Panc1 (cell line): ENCODE measurements at regions not wholly inside any gene's neighbourhood (a gene's known extent, or its start where the extent isn't known, plus 50 kb on each side); places are given as distances from the start of the nearest gene placed in this dataset.

Experiments
- ATAC-seq: fragments of 200-7000 bp; cut with Tn5 transposase; 2 replicates; pipeline ENCODE4 v1.9.1; 2020; ENCODE audit warnings: mild to moderate bottlenecking, moderate library complexity
- BruUV-seq: library from RNA; stranded (reverse); fragments of 400-500 nt; replicated peaks from 2 replicates; lab custom pipeline; 2021; lab: Mats Ljungman, UMichigan
- CTCF ChIA-PET: fragments of 300-600 bp; sonication (Branson Sonifier 250); formaldehyde crosslinking; loops from one replicate; lab custom pipeline; 2022; ENCODE audit warnings: antibody characterized with exemption; lab: Charles Lee
- POLR2A ChIA-PET: fragments of 300-600 bp; sonication (Branson Sonifier 250); formaldehyde crosslinking; loops from one replicate; lab custom pipeline; 2022; ENCODE audit warnings: antibody characterized with exemption; lab: Charles Lee
- DNase-seq: peaks from one replicate; pipeline ENCODE4 v3.0.0-alpha.2; 2010; ENCODE audit warnings: low read depth, low spot score
- H3K27ac ChIP-seq: 2 replicates; pipeline ENCODE4 v1.5.1; 2011; ENCODE audit warnings: mild to moderate bottlenecking, low read length, inconsistent platforms
- H3K27me3 ChIP-seq: fragments of 200-500 bp; sonication (Bioruptor generic); 2 replicates; pipeline ENCODE4 v1.6.0; 2014; ENCODE audit warnings: low read length, inconsistent platforms; ENCODE audit not compliant: control insufficient read depth, insufficient read depth
- H3K36me3 ChIP-seq: fragments of 200-500 bp; sonication (Bioruptor generic); 2 replicates; pipeline ENCODE4 v1.5.1; 2014; ENCODE audit warnings: inconsistent platforms, mild to moderate bottlenecking, low read length, moderate library complexity; ENCODE audit not compliant: control insufficient read depth, insufficient read depth
- H3K4me1 ChIP-seq: 2 replicates; pipeline ENCODE4 v1.5.1; 2011; ENCODE audit warnings: inconsistent platforms, mild to moderate bottlenecking, low read length, moderate library complexity; ENCODE audit not compliant: control insufficient read depth, insufficient read depth
- H3K4me3 ChIP-seq, 2 experiments: 2 replicates each; pipeline ENCODE4 v1.5.1; 2011 to 2012; ENCODE audit warnings: low read depth in 2 of 2, low read length in 2 of 2, mild to moderate bottlenecking in 2 of 2, inconsistent platforms in 1 of 2, moderate library complexity in 1 of 2
- H3K9me3 ChIP-seq: fragments of 200-500 bp; sonication (Bioruptor generic); 2 replicates; pipeline ENCODE4 v1.5.1; 2014; ENCODE audit warnings: low read depth, mild to moderate bottlenecking, inconsistent platforms, low read length, moderate library complexity; ENCODE audit not compliant: control insufficient read depth, insufficient read depth
- POLR2AphosphoS5 ChIP-seq: IDR thresholded peaks from 2 replicates; pipeline ENCODE4 v1.6.1; 2012; ENCODE audit warnings: mild to moderate bottlenecking, low read depth, low read length, moderate library complexity
- SIN3A ChIP-seq: IDR thresholded peaks from 2 replicates; pipeline ENCODE4 v1.6.1; 2012; ENCODE audit warnings: low read depth, mild to moderate bottlenecking, low read length, moderate library complexity, borderline replicate concordance; ENCODE audit not compliant: insufficient read depth
- TCF7L2 ChIP-seq: IDR thresholded peaks from 2 replicates; pipeline ENCODE4 v1.6.1; 2011; ENCODE audit warnings: mild to moderate bottlenecking, low read depth, low read length, inconsistent platforms
- in situ Hi-C: cut with HindIII; loops from 2 replicates; pipeline ENCODE4 v1.10.0; 2016; ENCODE audit warnings: low sequenced_read_pairs, low pct_unique_long_range_greater_than_20kb
- intact Hi-C: fragments of 100-400 bp; cut with micrococcal nuclease; formaldehyde crosslinking; loops from one replicate; pipeline ENCODE4 v1.10.0; 2022; ENCODE audit not compliant: unreplicated experiment
- TF ChIP-seq, protein P1 (sequence below), 2 experiments: IDR thresholded peaks; 2 replicates each; pipeline ENCODE4 v1.6.1; 2011 to 2012; ENCODE audit warnings: low read depth in 2 of 2, control low read depth in 1 of 2, low read length in 1 of 2, mild to moderate bottlenecking in 1 of 2, moderate library complexity in 1 of 2; ENCODE audit not compliant: insufficient read depth in 1 of 2
- TF ChIP-seq, protein P2 (sequence below): fragments of 450-650 bp; IDR thresholded peaks from 2 replicates; pipeline ENCODE4 v1.5.1; 2017; ENCODE audit warnings: mild to moderate bottlenecking

DNA sequence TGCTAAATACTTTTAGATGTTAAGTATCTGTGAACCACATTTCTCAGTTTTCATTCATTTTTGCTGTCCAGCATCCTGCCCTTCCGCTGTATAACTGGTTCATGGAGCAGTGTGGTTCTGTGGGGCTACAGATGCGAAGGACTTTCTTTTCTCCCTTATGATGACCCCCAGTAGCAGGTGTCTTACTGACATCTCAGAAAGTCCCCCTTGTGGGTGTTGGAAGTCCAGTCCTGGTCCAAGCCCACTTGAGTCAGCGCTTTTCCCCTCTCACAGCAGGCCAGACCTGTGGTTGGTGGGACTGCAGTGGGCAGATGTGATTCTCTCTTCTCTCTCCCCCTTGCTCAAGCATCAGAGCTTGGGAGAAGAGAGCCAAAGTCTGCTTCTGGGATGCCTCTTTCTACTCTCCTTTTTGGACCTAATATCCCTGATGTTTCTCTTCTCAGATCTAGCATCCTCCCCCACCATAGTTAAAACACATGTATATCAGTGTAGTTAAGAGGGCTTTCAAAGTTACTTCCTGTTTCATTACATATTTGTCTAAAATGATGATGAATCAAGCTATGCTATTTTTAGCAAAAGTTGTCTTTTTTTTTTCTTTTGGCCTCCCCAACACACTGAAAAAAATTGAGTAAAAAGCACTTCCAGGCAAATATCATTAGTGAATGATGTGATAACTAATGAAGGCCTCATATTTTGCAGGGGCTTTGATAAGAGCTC is 119.5 kb upstream of the ZNF618 start:
- H3K27me3 ChIP-seq, result peaks cover 5% of the 10 kb centered on the region; the same call in 1 of the 2 replicates
- TF ChIP-seq, protein P1, sequence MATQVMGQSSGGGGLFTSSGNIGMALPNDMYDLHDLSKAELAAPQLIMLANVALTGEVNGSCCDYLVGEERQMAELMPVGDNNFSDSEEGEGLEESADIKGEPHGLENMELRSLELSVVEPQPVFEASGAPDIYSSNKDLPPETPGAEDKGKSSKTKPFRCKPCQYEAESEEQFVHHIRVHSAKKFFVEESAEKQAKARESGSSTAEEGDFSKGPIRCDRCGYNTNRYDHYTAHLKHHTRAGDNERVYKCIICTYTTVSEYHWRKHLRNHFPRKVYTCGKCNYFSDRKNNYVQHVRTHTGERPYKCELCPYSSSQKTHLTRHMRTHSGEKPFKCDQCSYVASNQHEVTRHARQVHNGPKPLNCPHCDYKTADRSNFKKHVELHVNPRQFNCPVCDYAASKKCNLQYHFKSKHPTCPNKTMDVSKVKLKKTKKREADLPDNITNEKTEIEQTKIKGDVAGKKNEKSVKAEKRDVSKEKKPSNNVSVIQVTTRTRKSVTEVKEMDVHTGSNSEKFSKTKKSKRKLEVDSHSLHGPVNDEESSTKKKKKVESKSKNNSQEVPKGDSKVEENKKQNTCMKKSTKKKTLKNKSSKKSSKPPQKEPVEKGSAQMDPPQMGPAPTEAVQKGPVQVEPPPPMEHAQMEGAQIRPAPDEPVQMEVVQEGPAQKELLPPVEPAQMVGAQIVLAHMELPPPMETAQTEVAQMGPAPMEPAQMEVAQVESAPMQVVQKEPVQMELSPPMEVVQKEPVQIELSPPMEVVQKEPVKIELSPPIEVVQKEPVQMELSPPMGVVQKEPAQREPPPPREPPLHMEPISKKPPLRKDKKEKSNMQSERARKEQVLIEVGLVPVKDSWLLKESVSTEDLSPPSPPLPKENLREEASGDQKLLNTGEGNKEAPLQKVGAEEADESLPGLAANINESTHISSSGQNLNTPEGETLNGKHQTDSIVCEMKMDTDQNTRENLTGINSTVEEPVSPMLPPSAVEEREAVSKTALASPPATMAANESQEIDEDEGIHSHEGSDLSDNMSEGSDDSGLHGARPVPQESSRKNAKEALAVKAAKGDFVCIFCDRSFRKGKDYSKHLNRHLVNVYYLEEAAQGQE (IDR thresholded peaks at IDR 0.05; ENCODE audit: insufficient read depth in 1 of 2, low read depth in 2 of 2, low read length in 1 of 2), result no peak
- TF ChIP-seq SIN3A (no peak), TCF7L2 (no peak), POLR2AphosphoS5 (no peak)
- TF ChIP-seq, protein P2, sequence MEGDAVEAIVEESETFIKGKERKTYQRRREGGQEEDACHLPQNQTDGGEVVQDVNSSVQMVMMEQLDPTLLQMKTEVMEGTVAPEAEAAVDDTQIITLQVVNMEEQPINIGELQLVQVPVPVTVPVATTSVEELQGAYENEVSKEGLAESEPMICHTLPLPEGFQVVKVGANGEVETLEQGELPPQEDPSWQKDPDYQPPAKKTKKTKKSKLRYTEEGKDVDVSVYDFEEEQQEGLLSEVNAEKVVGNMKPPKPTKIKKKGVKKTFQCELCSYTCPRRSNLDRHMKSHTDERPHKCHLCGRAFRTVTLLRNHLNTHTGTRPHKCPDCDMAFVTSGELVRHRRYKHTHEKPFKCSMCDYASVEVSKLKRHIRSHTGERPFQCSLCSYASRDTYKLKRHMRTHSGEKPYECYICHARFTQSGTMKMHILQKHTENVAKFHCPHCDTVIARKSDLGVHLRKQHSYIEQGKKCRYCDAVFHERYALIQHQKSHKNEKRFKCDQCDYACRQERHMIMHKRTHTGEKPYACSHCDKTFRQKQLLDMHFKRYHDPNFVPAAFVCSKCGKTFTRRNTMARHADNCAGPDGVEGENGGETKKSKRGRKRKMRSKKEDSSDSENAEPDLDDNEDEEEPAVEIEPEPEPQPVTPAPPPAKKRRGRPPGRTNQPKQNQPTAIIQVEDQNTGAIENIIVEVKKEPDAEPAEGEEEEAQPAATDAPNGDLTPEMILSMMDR, result no peak

DNA sequence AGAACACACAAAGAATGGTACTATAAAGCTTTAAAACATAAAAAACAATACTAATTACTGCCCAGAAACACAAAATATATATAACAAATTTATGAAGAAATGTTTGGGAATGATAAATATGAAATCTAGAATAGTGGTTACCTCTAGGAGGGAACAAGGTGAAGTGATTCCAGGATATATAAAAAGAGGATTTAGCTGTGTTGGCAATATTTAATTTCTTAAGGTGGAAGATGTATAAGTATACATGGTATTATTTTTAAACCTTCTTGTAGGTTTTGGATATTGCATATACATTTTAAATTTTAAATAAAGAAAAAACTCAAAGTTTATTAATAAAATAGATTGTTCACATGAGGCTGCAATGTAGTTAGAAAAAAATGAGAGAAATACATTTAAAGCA is 112.7 kb upstream of the ZNF618 start:
- Histone ChIP-seq H3K9me3 (no peaks in the 10 kb centered on the region), H3K36me3 (no peaks in the 10 kb centered on the region), H3K4me3 (no peak overlapping the region), H3K4me1 (no peaks in the 10 kb centered on the region), H3K27ac (no peak overlapping the region), H3K27me3 (no peaks in the 10 kb centered on the region)
- POLR2A ChIA-PET, result no interaction called here
- no peak for ATAC-seq
- DNase-seq, result no peak
- in situ Hi-C loops (no loop called here), intact Hi-C loops (no loop called here)
- TF ChIP-seq, protein P1 (IDR thresholded peaks at IDR 0.05; ENCODE audit: insufficient read depth in 1 of 2, low read depth in 2 of 2, low read length in 1 of 2), result no peak
- TF ChIP-seq TCF7L2 (no peak), SIN3A (no peak), POLR2AphosphoS5 (no peak)
- TF ChIP-seq, protein P2, result no peak
- CTCF ChIA-PET, result no interaction called here
- no TSS peak for BruUV-seq

More for the DNA sequence above, 119.5 kb upstream of the ZNF618 start:
- ATAC-seq, result no peak
- POLR2A ChIA-PET, result no interaction called here
- BruUV-seq, result no TSS peak
- no peaks in the 10 kb centered on the region for H3K9me3 ChIP-seq
- no peaks in the 10 kb centered on the region for H3K36me3 ChIP-seq
- H3K4me3 ChIP-seq, result no peak overlapping the region
- CTCF ChIA-PET, result no interaction called here
- in situ Hi-C loops (no loop called here), intact Hi-C loops (no loop called here)
- no peaks in the 10 kb centered on the region for H3K4me1 ChIP-seq
- no peak overlapping the region for H3K27ac ChIP-seq
- DNase-seq, result no peak
